Neural cell (in vitro differentiated cells): ENCODE measurements at regions not wholly inside any gene's neighbourhood (a gene's known extent, or its start where the extent isn't known, plus 50 kb on each side); places are given as distances from the start of the nearest gene placed in this dataset.

Source experiments
- H2AFZ ChIP-seq: fragments of 200-600, 300-800 bp; sonication (generic), shearing (Covaris generic); 2 replicates; pipeline ENCODE4 v1.6.0; 2014; ENCODE audit warnings: low read depth, mild to moderate bottlenecking, antibody characterized with exemption, low read length, moderate library complexity
- H3F3A ChIP-seq: fragments of 200-600 bp; shearing (Covaris generic); 2 replicates; pipeline ENCODE4 v1.6.1; 2016; ENCODE audit warnings: mild to moderate bottlenecking, moderate library complexity, mixed read lengths, antibody characterized with exemption, low read length; ENCODE audit not compliant: insufficient read depth, poor library complexity, severe bottlenecking
- H3K27ac ChIP-seq: fragments of 200-600, 300-800 bp; sonication (generic), shearing (Covaris generic); 2 replicates; pipeline ENCODE4 v1.5.1; 2014; ENCODE audit warnings: mild to moderate bottlenecking, low read length, moderate library complexity
- H3K27me3 ChIP-seq: fragments of 300-800, 200-600 bp; sonication (generic), shearing (Covaris generic); 2 replicates; pipeline ENCODE4 v1.6.0; 2014; ENCODE audit warnings: mild to moderate bottlenecking, low read depth, low read length, moderate library complexity; ENCODE audit not compliant: insufficient read depth
- H3K36me3 ChIP-seq: fragments of 300-800, 200-600 bp; sonication (generic), shearing (Covaris generic); 2 replicates; pipeline ENCODE4 v1.5.1; 2014; ENCODE audit warnings: mild to moderate bottlenecking, antibody characterized with exemption, low read length, moderate library complexity; ENCODE audit not compliant: insufficient read depth
- H3K4me2 ChIP-seq: fragments of 300-800, 200-600 bp; sonication (generic), shearing (Covaris generic); 2 replicates; pipeline ENCODE4 v1.6.0; 2014; ENCODE audit warnings: mild to moderate bottlenecking, low read length
- H3K4me3 ChIP-seq: fragments of 300-800, 200-600 bp; sonication (generic), shearing (Covaris generic); 2 replicates; pipeline ENCODE4 v1.5.1; 2014; ENCODE audit warnings: mild to moderate bottlenecking, low read length, moderate library complexity
- H3K79me2 ChIP-seq: fragments of 200-600 bp; shearing (Covaris generic); replicated peaks from 2 replicates; pipeline ENCODE4 v1.6.0; 2014; ENCODE audit warnings: mild to moderate bottlenecking, low read length, moderate library complexity; ENCODE audit not compliant: insufficient read depth
- H3K9ac ChIP-seq: fragments of 300-800, 200-600 bp; sonication (generic), shearing (Covaris generic); 2 replicates; pipeline ENCODE4 v1.6.1; 2016; ENCODE audit warnings: mild to moderate bottlenecking, low read length, mixed read lengths
- H3K9me2 ChIP-seq: fragments of 200-600 bp; shearing (Covaris generic); 2 replicates; pipeline ENCODE4 v1.6.1; 2016; ENCODE audit warnings: mild to moderate bottlenecking, low read length, mixed read lengths; ENCODE audit not compliant: insufficient read depth
- H3K9me3 ChIP-seq: fragments of 200-600, 300-800 bp; sonication (generic), shearing (Covaris generic); 2 replicates; pipeline ENCODE4 v1.6.1; 2016; ENCODE audit warnings: mild to moderate bottlenecking, mixed run types, low read length, moderate library complexity, mixed read lengths
- H4K20me1 ChIP-seq: fragments of 200-600 bp; shearing (Covaris generic); 2 replicates; pipeline ENCODE4 v1.6.1; 2016; ENCODE audit warnings: mild to moderate bottlenecking, mixed run types; ENCODE audit not compliant: insufficient read depth
- CTCF ChIP-seq: fragments of 450-650 bp; IDR thresholded peaks from 2 replicates; pipeline ENCODE4 v1.5.1; 2014; ENCODE audit warnings: antibody characterized with exemption, mild to moderate bottlenecking, moderate library complexity; ENCODE audit not compliant: poor library complexity, severe bottlenecking
- EP300 ChIP-seq: fragments of 450-650 bp; conservative IDR thresholded peaks from 2 replicates; pipeline ENCODE4 v1.6.1; 2014; ENCODE audit warnings: antibody characterized with exemption, mild to moderate bottlenecking, moderate library complexity; ENCODE audit not compliant: poor library complexity, severe bottlenecking
- EZH2 ChIP-seq: fragments of 200-600, 300-800 bp; shearing (Covaris generic), sonication (generic); IDR thresholded peaks from 2 replicates; pipeline ENCODE4 v1.6.1; 2014; ENCODE audit warnings: antibody characterized with exemption, low read length, borderline replicate concordance, mild to moderate bottlenecking; ENCODE audit not compliant: insufficient read depth, poor library complexity, severe bottlenecking
- MXI1 ChIP-seq: fragments of 450-650 bp; conservative IDR thresholded peaks from 2 replicates; pipeline ENCODE4 v1.6.1; 2014; ENCODE audit warnings: antibody characterized with exemption, mild to moderate bottlenecking; ENCODE audit not compliant: poor library complexity, severe bottlenecking
- POLR2AphosphoS5 ChIP-seq: IDR thresholded peaks from 2 replicates; pipeline ENCODE4 v1.6.1; 2012
- RAD21 ChIP-seq: fragments of 450-650 bp; conservative IDR thresholded peaks from 2 replicates; pipeline ENCODE4 v1.6.1; 2014; ENCODE audit warnings: antibody characterized with exemption, mild to moderate bottlenecking, moderate library complexity
- REST ChIP-seq: IDR thresholded peaks from 2 replicates; pipeline ENCODE4 v1.6.1; 2012; ENCODE audit warnings: borderline replicate concordance
- SMC3 ChIP-seq: fragments of 450-650 bp; conservative IDR thresholded peaks from 2 replicates; pipeline ENCODE4 v1.6.1; 2014; ENCODE audit warnings: antibody characterized with exemption, mild to moderate bottlenecking, moderate library complexity; ENCODE audit not compliant: poor library complexity
- TAF1 ChIP-seq: IDR thresholded peaks from 2 replicates; pipeline ENCODE4 v1.6.1; 2012; ENCODE audit warnings: low read depth

GRCh38 chr6:138637822-138638221 lies 135.7 kb upstream of the CCDC28A start:
- no peak overlapping the region for H3K27ac ChIP-seq
- H3K9ac ChIP-seq: no peak overlapping the region
- no peak overlapping the region for H3K4me3 ChIP-seq
- no peaks in the 10 kb centered on the region for H3K79me2 ChIP-seq
- no peak overlapping the region for H3K4me2 ChIP-seq
- H3K27me3 ChIP-seq: no peaks in the 10 kb centered on the region
- no peaks in the 10 kb centered on the region for H3K9me3 ChIP-seq
- H4K20me1 ChIP-seq: no peaks in the 10 kb centered on the region
- H2AFZ ChIP-seq: no peak overlapping the region
- H3F3A ChIP-seq: no peaks in the 10 kb centered on the region
- TF ChIP-seq CTCF: no peak
- TF ChIP-seq TAF1: no peak
- TF ChIP-seq MXI1: no peak
- TF ChIP-seq POLR2AphosphoS5: no peak
- TF ChIP-seq RAD21: no peak
- TF ChIP-seq SMC3: no peak
- no peak for TF ChIP-seq EP300
- TF ChIP-seq EZH2: no peak
- TF ChIP-seq REST: no peak
- no peaks in the 10 kb centered on the region for H3K36me3 ChIP-seq
- H3K9me2 ChIP-seq: no peaks in the 10 kb centered on the region

- H3K36me3 ChIP-seq: no peaks in the 10 kb centered on the region
- H3K9me2 ChIP-seq: no peaks in the 10 kb centered on the region
- no peaks in the 10 kb centered on the region for H4K20me1 ChIP-seq
- H3K4me3 ChIP-seq: no peak overlapping the region
- H3F3A ChIP-seq: no peaks in the 10 kb centered on the region
- no peak overlapping the region for H3K27ac ChIP-seq
- no peaks in the 10 kb centered on the region for H3K9me3 ChIP-seq
- no peaks in the 10 kb centered on the region for H3K27me3 ChIP-seq
- H3K79me2 ChIP-seq: no peaks in the 10 kb centered on the region
- no peak for TF ChIP-seq POLR2AphosphoS5
- TF ChIP-seq EP300: no peak
- TF ChIP-seq SMC3: no peak
- no peak for TF ChIP-seq EZH2
- no peak for TF ChIP-seq MXI1
- no peak for TF ChIP-seq CTCF
- TF ChIP-seq RAD21: no peak
- TF ChIP-seq REST: no peak
- TF ChIP-seq TAF1: no peak
- H3K9ac ChIP-seq: no peak overlapping the region
- H2AFZ ChIP-seq: no peak overlapping the region
- no peak overlapping the region for H3K4me2 ChIP-seq
Observed at GRCh38 chr6:138638604-138639003, 135.0 kb upstream of the CCDC28A start.
